ENCODE measurements at regions not wholly inside any gene's neighbourhood (a gene's known extent, or its start where the extent isn't known, plus 50 kb on each side); places are given as distances from the start of the nearest gene placed in this dataset.

DNA sequence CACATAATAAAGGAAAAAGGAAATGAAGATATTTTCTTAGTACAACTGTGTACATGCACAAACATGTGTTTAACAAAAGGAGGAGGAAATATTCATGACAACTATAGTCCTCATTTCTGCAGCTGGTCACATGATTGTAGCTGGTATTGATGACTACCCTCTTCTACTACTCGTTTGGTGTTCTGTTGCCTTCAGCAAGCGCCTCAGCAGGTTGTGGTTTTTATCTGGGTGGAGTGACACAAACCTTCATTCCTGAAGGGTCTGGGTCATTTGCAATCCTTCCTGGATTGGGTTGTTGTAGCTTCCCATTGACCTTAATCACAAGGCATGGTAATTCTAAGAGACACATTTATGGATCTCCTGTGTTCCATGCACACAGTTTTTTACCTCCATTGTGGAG, 1009.9 kb upstream of the USP15 start:
- TF ChIP-seq, protein P1, sequence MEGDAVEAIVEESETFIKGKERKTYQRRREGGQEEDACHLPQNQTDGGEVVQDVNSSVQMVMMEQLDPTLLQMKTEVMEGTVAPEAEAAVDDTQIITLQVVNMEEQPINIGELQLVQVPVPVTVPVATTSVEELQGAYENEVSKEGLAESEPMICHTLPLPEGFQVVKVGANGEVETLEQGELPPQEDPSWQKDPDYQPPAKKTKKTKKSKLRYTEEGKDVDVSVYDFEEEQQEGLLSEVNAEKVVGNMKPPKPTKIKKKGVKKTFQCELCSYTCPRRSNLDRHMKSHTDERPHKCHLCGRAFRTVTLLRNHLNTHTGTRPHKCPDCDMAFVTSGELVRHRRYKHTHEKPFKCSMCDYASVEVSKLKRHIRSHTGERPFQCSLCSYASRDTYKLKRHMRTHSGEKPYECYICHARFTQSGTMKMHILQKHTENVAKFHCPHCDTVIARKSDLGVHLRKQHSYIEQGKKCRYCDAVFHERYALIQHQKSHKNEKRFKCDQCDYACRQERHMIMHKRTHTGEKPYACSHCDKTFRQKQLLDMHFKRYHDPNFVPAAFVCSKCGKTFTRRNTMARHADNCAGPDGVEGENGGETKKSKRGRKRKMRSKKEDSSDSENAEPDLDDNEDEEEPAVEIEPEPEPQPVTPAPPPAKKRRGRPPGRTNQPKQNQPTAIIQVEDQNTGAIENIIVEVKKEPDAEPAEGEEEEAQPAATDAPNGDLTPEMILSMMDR (IDR thresholded peaks at IDR 0.05): no peak
- TF ChIP-seq POLR2A (IDR thresholded peaks at IDR 0.05): no peak
